ENCODE measurements at regions not wholly inside any gene's neighbourhood (a gene's known extent, or its start where the extent isn't known, plus 50 kb on each side); places are given as distances from the start of the nearest gene placed in this dataset.

- intact Hi-C loops (cut with DNase I), result no loop called here
- DNase-seq, result peak; percentile 17
- no peak for ATAC-seq (ENCODE audit: poor library complexity)
Measured at GRCh38 chr1:5753549-5754421, 238.4 kb downstream of the NPHP4 start.

GRCh38 chr1:5752746-5753548 lies 239.3 kb downstream of the NPHP4 start:
- DNase-seq (peak; percentile 16), ATAC-seq (ENCODE audit: poor library complexity) (peak; percentile 66)
- intact Hi-C loops (cut with DNase I), result no loop called here

- DNase-seq, result peak; percentile 11
- intact Hi-C loops (cut with DNase I), result no loop called here
- peak; percentile 75 for ATAC-seq (ENCODE audit: poor library complexity)
Measured at GRCh38 chr1:5751833-5752745, 240.1 kb downstream of the NPHP4 start.

GRCh38 chr1:5751163-5751540 lies 241.1 kb downstream of the NPHP4 start:
- intact Hi-C loops (cut with DNase I), result no loop called here
- DNase-seq (peak; percentile 11), ATAC-seq (ENCODE audit: poor library complexity) (no peak)

- no peak for ATAC-seq (ENCODE audit: poor library complexity)
- DNase-seq, result peak; percentile 22
- intact Hi-C loops (cut with DNase I), result no loop called here
Measured at GRCh38 chr1:5750186-5751162, 241.8 kb downstream of the NPHP4 start.

- intact Hi-C loops (cut with DNase I), result loop anchor here (5.0 to 10.0 kb wide), 2 partner anchors 111 to 1834 kb away; no protein-coding TSS in a partner anchor
- peak; percentile 35 for DNase-seq
- ATAC-seq (ENCODE audit: poor library complexity), result no peak
Measured at GRCh38 chr1:5748286-5749225, 243.7 kb downstream of the NPHP4 start.

- peak; percentile 8 for DNase-seq
- ATAC-seq (ENCODE audit: poor library complexity), result no peak
- intact Hi-C loops (cut with DNase I), result loop anchor here (5.0 to 10.0 kb wide), 2 partner anchors 110 to 1833 kb away; no protein-coding TSS in a partner anchor
Measured at GRCh38 chr1:5747426-5748285, 244.6 kb downstream of the NPHP4 start.

GRCh38 chr1:5746611-5747425 lies 245.4 kb downstream of the NPHP4 start:
- no peak for ATAC-seq (ENCODE audit: poor library complexity)
- intact Hi-C loops (cut with DNase I), result loop anchor here (5.0 to 10.0 kb wide), 2 partner anchors 110 to 1832 kb away; no protein-coding TSS in a partner anchor
- peak; percentile 27 for DNase-seq

- ATAC-seq (ENCODE audit: poor library complexity) (peak; percentile 91), DNase-seq (peak; percentile 71)
- intact Hi-C loops (cut with DNase I), result loop anchor here (5.0 to 10.0 kb wide), 2 partner anchors 109 to 1831 kb away; no protein-coding TSS in a partner anchor
Measured at GRCh38 chr1:5745800-5746610, 246.2 kb downstream of the NPHP4 start.

GRCh38 chr1:5744911-5745799 lies 247.1 kb downstream of the NPHP4 start:
- DNase-seq (peak; percentile 40), ATAC-seq (ENCODE audit: poor library complexity) (no peak)
- intact Hi-C loops (cut with DNase I), result loop anchor here (5.0 to 10.0 kb wide), 3 partner anchors 108 to 1830 kb away; no protein-coding TSS in a partner anchor

- DNase-seq (peak; percentile 30), ATAC-seq (ENCODE audit: poor library complexity) (no peak)
- intact Hi-C loops (cut with DNase I), result loop anchor here (5.0 to 10.0 kb wide), 2 partner anchors 232 to 1830 kb away; no protein-coding TSS in a partner anchor
Measured at GRCh38 chr1:5744341-5744740, 247.9 kb downstream of the NPHP4 start.

- intact Hi-C loops (cut with DNase I), result loop anchor here (5.0 to 10.0 kb wide), 2 partner anchors 231 to 1829 kb away; no protein-coding TSS in a partner anchor
- ATAC-seq (ENCODE audit: poor library complexity), result no peak
- no peak for DNase-seq
Measured at GRCh38 chr1:5743435-5744095, 248.7 kb downstream of the NPHP4 start.
